ENCODE measurements at regions not wholly inside any gene's neighbourhood (a gene's known extent, or its start where the extent isn't known, plus 50 kb on each side); places are given as distances from the start of the nearest gene placed in this dataset.

DNA sequence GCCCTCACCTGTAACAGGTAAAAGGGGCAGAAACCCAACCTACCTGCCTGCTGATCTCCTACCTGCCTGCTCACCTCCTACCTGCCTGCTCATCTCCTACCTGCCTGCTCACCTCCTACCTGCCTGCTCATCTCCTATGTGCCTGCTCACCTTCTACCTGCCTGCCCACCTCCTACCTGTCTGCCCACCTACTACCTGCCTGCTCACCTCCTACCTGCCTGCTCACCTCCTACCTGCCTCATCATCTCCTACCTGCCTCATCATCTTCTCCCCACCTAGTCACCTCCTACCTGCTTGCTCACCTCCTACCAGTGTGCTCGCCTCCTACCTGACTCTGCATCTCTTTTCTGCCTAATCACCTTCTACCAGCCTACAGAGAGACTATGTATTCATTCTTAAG is 452.9 kb downstream of the MATN1 start:
- TF ChIP-seq, protein P1, sequence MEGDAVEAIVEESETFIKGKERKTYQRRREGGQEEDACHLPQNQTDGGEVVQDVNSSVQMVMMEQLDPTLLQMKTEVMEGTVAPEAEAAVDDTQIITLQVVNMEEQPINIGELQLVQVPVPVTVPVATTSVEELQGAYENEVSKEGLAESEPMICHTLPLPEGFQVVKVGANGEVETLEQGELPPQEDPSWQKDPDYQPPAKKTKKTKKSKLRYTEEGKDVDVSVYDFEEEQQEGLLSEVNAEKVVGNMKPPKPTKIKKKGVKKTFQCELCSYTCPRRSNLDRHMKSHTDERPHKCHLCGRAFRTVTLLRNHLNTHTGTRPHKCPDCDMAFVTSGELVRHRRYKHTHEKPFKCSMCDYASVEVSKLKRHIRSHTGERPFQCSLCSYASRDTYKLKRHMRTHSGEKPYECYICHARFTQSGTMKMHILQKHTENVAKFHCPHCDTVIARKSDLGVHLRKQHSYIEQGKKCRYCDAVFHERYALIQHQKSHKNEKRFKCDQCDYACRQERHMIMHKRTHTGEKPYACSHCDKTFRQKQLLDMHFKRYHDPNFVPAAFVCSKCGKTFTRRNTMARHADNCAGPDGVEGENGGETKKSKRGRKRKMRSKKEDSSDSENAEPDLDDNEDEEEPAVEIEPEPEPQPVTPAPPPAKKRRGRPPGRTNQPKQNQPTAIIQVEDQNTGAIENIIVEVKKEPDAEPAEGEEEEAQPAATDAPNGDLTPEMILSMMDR (IDR thresholded peaks at IDR 0.05), result no peak
- TF ChIP-seq POLR2A (IDR thresholded peaks at IDR 0.05), result no peak
- no peak for TF ChIP-seq EP300 (IDR thresholded peaks at IDR 0.05)
